Forelimb muscle (tissue), 1 donor: ENCODE measurements at regions not wholly inside any gene's neighbourhood (a gene's known extent, or its start where the extent isn't known, plus 50 kb on each side); places are given as distances from the start of the nearest gene placed in this dataset.
A peak's percentile ranks its signal among the peaks of the same experiment; 100 is the strongest.
"Not testable (repeated sequence)": the region's sequence is repeated elsewhere in the genome, so short reads cannot be mapped to it uniquely, and the experiment has no call there.

Experiments
- DNase-seq: peaks from one replicate; pipeline ENCODE4 v3.0.0-alpha.2; 2013; ENCODE audit warnings: low read depth

DNA sequence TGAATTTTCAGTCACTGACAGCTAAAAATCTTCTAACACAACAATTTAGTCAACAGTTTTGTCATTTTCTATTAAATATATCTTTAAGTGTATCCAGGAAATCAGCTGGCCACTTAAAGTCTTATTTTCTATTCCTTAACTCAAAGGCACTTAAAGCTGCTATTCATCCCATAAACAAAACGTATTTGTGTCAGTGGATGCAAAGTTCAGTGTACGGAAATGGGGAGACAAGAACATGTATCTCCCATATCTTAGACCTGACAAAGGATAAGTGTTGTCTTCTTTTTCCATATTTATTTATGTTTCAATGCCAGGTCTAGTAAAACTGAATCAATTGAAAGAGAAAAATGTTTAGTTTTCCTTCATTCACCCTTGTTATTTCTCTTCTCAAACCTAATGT lies 409.8 kb upstream of the KLHL1 start:
- no peak for DNase-seq

- no peak for DNase-seq
Measured at GRCh38 chr13:70516226-70516625, 408.0 kb upstream of the KLHL1 start.

DNA sequence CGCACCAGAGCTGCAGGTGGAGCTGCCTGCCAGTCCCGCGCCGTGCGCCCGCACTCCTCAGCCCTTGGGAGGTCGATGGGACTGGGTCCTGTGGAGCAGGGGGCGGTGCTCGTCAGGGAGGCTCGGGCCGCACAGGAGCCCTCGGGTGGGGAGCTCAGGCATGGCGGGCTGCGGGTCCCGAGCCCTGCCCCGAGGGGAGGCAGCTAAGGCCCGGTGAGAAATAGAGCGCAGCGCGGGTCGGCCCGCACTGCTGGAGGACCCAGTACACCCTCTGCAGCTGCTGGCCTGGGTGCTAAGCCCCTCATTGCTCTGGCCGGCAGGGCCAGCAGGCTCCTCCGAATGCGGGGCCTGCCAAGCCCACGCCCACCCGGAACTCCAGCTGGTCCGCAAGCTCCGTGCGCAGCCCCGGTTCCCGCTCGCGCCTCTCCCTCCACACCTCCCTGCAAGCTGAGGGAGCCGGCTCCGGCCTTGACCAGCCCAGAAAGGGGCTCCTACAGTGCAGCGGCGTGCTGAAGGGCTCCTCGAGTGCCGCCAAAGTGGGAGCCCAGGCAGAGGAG lies 403.7 kb upstream of the KLHL1 start:
- DNase-seq = not testable (repeated sequence)

DNA sequence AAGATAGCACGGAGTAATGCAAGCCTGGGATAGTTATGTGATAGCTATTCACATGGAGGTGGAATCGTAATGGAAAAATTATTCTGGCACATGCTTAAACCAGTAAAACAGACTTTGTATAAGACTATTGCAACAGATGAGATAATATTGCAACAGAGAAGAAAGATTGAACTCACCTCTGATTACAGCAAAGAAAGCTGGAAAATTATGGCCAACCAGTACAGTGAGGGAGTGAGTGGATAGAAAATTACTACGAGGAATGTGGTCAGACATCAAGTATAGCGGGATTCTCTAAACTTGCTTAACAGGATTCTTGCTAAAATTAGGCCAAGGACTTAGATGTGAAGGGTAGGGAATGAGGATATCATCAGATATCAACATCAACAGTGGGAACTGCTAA lies 397.6 kb upstream of the KLHL1 start:
- no peak for DNase-seq

DNA sequence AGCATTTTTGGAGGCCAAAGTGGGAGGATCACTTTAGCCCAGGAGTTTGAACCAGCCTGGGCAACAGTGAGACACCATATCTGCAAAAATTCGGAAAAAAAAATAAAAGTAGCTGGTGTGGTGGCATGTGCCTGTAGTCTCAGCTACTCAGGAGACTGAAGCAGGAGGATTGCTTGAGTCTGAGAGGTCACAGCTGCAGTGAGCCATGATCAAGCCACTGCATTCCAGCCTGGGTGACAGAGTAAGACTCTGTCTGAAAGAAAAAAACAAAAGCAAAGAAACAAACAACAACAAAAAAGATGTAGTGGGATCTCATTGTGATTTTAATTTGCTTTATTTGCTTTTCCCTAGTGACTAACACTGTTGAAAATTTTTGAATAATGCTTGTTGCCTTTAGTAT lies 394.7 kb upstream of the KLHL1 start:
- DNase-seq = no peak

DNA sequence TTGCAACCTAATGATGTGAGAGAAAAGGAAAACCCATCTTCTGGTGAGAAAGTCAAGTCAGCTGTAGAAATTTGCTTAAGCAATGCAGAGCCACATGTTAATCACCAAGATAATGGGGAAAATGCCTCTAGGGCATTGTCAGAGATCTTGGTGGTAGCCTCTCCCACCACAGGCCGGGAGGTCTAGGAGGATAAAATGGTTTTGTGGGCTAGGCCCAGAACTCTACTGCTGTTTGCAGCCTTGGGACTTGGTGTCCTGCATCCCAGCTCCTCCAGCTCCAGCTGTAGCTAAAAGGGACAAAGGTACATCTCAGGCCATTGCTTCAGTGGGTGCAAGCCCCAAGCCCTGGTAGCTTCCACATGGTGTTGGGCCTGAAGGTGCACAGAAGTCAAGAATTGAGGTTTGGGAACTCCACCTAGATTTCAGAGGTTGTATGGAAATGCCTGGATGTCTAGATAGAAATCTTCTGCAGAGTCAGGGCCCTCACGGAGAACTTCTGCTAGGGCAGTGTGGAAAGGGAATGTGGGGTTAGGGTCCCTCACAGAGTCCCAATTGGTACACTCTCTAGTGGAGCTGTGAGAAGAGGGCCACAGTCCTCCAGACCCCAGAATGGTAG lies 382.2 kb upstream of the KLHL1 start:
- DNase-seq = no peak

GRCh38 chr13:70484931-70485330 lies 376.7 kb upstream of the KLHL1 start:
- DNase-seq = no peak

- no peak for DNase-seq
Measured at GRCh38 chr13:70483599-70484276, 375.5 kb upstream of the KLHL1 start.

- DNase-seq = no peak
Measured at GRCh38 chr13:70473907-70474306, 365.7 kb upstream of the KLHL1 start.

GRCh38 chr13:70469077-70469476 lies 360.8 kb upstream of the KLHL1 start:
- DNase-seq = no peak

DNA sequence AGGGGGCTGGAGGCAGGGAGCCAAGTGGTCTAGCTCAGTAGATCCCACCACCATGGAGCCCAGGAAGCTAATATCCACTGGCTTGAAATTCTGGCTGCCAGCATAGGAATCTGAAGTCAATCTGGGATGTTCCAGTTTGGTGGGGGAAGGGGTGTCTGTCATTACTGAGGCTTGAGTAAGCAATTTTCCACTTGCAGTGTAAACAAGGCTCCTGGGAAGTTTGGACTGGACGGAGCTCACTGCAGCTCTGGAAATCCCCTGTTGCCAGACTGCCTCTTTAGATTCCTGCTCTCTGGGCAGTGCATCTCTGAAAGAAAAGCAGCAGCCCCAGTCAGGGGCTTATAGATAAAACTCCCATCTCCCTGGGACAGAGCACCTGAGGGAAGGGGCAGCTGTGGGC lies 349.2 kb upstream of the KLHL1 start:
- no peak for DNase-seq

GRCh38 chr13:70448820-70449219 lies 340.6 kb upstream of the KLHL1 start:
- no peak for DNase-seq

- no peak for DNase-seq
Measured at GRCh38 chr13:70432276-70432805, 324.1 kb upstream of the KLHL1 start.

- peak; percentile 24 for DNase-seq
Measured at GRCh38 chr13:70430256-70430655, 322.0 kb upstream of the KLHL1 start.

- DNase-seq = no peak
Measured at GRCh38 chr13:70424928-70425327, 316.7 kb upstream of the KLHL1 start.

GRCh38 chr13:70424428-70424827 lies 316.2 kb upstream of the KLHL1 start:
- DNase-seq = no peak

- DNase-seq = no peak
Measured at GRCh38 chr13:70415136-70415535, 306.9 kb upstream of the KLHL1 start.

GRCh38 chr13:70408865-70409264 lies 300.6 kb upstream of the KLHL1 start:
- DNase-seq = no peak

- DNase-seq = no peak
Measured at GRCh38 chr13:70407486-70407885, 299.2 kb upstream of the KLHL1 start.

DNA sequence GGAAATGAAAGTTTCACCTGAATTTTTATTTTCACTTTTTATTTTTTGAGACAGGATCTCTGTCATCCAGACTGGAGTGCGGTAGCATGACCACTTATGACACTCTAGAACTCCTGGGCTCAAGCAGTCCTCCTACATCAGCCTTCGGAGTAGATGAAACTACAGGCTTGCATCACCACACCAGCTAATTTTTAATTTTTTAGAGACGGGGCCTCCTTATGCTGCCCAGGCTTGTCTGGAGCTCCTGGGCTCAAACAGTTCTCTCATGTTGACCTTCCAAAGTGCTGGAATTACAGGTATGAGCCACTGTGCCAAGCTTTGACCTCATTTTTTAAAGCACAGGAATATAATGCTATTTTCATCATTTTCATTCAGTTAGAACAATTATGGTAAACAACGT lies 297.0 kb upstream of the KLHL1 start:
- no peak for DNase-seq

- no peak for DNase-seq
Measured at GRCh38 chr13:70394031-70394548, 285.8 kb upstream of the KLHL1 start.

GRCh38 chr13:70391678-70392077 lies 283.4 kb upstream of the KLHL1 start:
- DNase-seq = no peak

GRCh38 chr13:70390968-70391367 lies 282.7 kb upstream of the KLHL1 start:
- DNase-seq = no peak
